ENCODE measurements at regions not wholly inside any gene's neighbourhood (a gene's known extent, or its start where the extent isn't known, plus 50 kb on each side); places are given as distances from the start of the nearest gene placed in this dataset.

DNA sequence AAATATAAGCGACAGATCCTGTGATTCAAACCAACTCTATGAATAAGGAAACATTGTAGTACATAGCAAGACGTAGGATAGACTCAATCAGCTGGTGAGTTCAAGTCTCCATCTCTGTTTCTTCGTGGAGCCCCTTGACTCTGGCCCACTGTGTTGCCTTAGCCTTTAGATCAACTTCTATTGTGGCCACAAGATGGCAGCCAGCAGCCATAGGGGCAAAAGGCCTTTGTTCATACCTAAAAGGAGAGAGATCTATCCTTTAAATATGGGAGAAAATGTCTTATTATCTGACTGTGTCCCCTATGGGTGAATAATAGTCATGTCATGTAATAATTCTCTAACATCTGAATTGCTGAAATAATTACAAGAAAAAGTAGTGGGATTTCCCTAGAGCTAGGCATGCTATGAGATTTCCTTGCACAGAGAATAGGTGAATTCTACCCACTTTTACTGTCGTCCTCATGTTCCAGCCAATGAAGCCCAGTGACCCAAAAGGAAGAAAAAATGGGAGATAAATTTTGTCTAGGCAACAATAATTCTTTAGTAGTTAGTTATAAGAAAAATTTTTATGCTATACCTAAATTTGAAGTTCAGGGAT lies 129.4 kb downstream of the PCDH20 start:
- TF ChIP-seq CTCF (IDR thresholded peaks at IDR 0.05) (no peak), TEAD4 (IDR thresholded peaks at IDR 0.05; ENCODE audit: borderline replicate concordance, insufficient read depth) (no peak), POLR2AphosphoS5 (IDR thresholded peaks at IDR 0.05; ENCODE audit: low read depth, low read length) (no peak)

Data from SK-N-SH (cell line).